ENCODE measurements at regions not wholly inside any gene's neighbourhood (a gene's known extent, or its start where the extent isn't known, plus 50 kb on each side); places are given as distances from the start of the nearest gene placed in this dataset.

DNA sequence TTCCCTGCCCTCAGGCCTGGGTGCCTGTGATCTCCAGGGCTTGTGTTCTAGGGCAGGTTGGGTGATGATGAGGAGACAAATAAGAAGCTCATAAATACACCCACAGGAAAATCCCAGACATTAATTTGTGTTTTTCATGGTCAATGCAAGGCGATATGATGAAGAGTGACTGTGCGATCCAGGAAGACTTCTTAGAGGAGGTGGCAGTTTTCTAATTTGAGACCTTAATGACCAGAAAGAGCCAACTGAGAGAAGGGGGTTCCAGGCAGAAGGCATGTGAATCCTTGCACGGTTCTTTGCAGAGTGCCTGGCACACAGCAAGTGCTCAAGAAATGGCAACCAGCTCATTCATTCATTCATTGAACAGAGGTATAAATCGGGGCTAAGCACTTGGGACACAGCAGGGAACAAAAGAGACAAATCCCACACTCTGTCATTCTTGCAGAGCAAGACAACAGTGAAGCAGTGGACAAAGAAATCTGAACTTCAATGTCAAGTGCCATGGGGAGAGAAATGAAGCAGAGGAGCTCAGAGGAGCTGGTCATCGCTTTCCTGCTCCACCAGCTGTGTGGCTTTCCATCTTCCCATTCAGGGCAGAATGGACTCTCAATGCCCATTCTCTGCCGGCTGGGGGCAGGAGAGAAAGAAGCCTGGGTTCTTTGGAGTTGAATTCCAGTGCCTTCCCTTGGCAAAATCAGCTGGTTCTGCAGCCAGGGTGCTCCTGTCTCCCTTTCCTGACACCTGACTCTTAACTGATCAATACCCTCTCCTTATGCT lies 128.3 kb downstream of the AACS start:
- DNase-seq: no peak

DNA sequence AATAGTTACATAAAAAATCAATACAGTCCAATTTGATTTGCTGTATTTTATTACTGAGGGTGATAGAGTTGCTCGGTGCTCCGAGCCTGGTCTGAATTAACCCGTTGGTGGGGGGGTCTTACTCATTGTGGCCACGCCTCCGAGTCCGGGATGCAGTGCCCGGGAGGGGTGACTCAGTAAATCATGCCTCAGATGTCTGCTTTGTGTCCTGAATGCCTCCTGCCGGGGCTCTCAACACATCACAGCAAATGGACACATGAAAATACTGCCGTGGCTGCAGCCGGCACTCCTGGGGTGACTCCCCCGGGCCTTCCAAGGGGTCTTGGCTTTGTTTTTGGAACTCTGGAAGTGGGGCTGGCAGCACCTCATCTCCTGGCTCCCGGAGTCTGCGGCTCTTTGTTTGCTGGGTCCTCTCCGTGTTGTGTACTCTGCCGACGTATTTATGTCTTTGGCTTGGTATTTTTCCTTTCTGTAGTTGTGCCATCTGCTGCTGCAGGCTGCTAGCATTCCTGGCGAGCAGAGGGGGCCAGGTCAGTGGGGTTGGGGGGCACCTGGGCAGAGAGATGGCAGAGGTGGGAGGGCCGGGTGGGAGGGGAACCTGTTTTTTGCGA lies 129.0 kb downstream of the AACS start:
- no peak for DNase-seq

DNA sequence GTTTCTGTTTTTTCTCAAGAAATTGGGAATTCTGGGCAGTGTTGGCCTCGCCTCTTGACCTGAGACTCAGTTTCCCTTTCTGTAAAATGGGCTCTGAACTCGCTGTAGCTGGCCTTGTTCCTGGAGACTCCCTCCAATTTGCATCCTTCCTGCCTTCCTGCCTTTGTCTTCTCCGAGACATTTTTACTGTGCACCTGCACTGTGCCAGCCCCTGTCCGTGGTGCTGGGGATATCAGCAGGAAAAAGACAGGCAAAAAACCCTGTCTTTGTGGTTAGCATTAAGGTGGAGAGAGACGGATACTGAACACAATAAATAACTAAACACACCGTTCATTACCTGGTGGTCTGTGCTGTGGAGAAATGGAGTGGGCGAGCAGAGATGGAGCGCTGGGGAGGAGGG lies 129.8 kb downstream of the AACS start:
- no peak for DNase-seq

DNA sequence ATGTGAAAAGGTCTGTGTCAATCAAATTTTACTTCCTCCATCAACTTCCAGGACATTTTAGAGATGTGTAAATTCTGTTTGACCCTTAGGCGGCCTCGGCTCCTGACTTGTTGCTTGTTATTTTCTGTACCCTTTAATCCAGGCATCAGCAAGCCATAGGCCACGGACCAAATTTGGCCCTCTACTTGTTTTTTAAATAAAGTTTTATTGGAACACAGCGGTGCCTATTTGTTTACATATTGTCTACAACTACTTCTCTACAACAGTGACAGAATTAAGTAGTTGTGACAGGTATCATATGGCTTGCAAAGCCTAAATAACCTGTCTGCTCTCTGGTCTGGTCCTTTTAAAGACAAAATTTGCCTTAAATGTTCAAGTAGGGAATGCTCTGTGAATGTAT lies 132.1 kb downstream of the AACS start:
- DNase-seq: no peak

DNA sequence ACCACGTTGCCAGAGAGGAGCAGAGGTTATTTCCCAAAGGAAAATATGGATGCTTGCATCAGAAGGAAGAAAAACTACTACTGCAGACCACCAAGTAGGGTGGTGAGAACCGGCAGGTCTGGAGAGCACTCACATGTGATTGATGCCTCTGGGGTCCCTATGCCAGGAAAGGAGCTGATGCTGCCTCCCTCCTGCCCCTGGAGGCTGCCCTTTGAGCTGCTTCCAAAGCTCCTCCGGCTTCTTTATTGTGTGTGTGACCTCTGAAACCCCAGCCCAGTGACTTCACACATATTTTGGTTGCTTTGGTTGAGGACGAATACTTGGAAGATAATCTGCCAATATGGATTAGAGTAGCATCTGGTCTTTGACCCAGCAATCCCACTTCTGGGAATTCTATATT lies 133.4 kb downstream of the AACS start:
- DNase-seq: no peak

DNA sequence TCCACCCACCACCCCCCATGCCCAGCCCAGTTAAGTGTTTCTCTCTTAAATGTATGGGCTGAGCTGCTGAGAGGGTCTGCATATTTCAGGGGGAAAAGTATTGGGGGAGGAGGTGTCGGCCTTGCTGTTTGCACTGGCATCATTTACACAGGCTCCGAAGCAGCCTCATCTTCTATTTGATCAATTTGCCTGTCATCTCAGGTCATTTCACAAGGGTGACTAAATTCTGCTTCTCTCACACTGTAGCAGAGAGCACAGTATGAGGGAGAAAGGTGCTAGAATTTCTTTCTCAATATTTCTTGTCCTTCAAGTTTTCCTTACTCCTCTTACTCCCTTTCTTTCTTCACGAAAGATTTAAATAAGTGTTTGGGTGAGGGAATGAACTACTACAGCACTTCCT lies 135.9 kb downstream of the AACS start:
- no peak for DNase-seq

DNA sequence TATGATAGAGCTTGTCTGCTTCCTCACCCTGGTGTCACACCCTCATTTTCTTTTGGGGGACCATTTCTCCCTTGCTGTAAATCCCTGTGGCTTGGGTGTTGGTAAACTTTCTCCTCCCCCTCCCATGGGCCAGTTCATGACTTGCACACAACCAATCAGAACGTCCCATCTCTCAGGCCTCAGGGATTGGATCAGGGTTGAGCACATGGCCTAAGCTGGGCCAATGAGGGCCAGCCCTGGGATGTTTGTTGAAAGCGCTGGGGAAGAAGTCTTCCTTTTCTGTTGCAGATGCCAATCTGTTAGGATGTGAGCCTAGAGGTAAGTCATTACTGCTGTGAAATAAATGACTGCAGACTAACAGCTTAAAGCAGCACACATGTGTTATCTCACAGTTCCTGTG lies 136.7 kb downstream of the AACS start:
- DNase-seq: no peak

DNA sequence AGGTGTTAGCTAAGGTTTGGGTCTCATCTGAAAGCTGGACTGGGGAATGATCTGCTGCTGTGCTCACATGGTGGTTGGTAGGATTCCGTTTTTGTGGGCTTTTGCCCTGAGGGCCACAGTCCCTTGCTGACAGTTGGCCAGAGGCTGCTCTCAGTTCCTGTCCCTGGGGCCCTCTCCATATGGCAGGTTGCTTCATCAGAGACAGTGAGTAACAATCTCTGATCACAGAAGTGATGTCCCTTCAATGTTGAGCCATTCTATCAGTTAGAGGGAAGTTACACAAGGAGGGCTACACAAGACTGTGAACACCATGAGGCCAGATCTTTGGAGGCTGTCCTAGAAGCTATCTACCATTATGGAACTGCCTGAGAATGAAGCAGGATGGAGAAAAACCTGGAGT lies 137.2 kb downstream of the AACS start:
- no peak for DNase-seq

DNA sequence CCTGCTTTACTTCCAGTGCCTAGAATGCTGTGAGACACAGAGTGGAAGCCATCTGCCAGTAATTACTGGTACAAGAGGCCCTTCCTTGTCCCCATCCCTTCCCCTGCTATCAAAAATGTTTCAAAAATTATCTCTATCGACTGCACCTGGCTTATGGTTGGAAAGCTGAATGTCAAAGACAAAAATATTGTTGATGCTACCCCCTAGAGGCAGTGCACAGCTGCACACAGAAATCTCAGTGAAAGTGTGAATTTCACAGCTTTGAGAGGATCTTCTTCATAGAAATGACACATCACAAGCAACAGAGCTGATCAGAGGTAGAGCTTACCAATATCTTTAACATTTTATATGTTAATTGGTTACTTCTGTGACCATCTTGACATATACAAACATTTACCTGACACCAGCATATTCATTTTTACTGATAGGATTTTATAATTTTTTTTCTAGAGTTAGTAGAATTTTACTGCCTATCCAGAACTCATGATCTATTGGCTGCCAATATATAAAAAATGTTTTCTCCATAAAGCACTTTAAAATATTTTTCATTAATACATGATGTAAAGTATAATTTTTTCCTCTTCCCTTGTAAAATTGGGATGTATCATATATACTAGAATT lies 138.0 kb downstream of the AACS start:
- DNase-seq: no peak

DNA sequence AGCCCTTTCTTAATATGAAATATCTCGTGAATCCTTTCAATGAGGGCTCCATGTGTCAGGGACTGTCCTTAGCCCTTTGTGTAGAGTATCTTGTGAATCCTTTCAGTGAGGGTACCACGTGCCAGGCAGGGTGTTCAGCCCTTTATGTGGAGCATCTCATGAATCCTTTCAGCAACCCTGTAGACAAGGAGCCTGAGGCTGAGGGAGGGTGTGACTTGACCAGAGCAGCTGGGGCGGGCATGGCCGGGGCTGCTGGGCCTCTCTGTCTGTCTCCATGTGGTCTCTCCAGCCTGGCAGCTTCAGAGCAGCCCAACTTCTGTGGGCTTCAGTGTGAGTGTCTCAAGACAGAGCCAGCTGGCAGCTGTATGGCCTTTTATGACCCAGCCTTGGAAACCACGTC lies 140.2 kb downstream of the AACS start:
- DNase-seq: no peak

DNA sequence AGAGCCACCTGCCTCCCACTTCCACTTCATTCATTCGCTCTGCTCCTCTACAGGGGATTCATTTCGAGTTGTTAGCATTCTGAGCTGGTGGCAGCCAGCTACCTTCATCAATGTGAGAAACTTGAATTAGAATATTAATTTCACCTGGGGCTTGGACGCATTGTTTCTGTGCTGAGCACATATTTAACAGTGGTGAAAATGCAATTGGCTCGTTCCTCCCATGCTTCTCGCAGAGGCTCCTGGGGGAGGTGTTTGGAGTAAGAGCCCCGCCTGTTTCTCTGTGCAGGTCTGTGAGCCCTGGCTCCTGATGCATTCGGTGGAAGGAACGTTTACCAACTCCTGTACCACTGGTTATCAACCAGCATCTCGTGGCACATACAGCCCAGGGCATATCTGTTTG lies 141.5 kb downstream of the AACS start:
- no peak for DNase-seq

DNA sequence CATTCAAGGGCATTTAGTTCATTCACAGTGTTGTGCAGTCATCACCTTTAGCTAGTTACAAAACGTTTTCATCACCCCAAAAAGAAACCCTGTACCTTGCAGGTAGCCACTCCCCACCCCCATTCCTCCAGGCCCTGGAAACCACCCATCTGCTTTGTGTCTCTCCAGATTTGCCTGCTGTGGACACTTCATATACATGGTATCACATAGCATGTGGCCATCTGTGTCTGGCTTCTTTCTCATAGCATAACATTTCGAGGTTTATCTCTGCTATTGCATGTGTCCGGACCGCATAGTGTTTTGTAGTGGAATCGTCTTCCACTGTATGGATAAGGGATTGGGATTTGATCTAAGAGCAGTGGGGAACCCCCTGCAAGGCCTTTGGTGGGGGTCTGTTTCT lies 143.1 kb downstream of the AACS start:
- DNase-seq: no peak

DNA sequence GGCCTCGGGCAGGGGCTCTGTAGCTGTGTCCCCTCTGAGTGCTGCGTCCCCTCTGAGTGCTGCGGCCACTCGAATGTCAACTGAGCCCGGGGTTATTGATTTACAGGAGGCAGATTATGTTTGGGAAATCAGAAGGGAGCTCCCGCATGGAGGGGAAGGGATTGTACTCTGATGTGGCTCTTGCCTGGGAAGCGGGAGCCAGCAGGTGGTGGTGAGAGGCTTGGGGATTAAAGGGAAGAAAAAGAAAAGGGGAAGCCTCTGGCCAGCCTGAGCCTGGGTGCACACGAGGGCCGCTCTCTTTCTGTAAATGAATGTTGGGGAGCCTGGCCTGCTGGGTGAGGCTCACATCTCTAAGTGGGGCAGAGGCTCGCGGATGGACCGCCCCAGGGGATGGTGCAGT lies 143.7 kb downstream of the AACS start:
- no peak for DNase-seq

DNA sequence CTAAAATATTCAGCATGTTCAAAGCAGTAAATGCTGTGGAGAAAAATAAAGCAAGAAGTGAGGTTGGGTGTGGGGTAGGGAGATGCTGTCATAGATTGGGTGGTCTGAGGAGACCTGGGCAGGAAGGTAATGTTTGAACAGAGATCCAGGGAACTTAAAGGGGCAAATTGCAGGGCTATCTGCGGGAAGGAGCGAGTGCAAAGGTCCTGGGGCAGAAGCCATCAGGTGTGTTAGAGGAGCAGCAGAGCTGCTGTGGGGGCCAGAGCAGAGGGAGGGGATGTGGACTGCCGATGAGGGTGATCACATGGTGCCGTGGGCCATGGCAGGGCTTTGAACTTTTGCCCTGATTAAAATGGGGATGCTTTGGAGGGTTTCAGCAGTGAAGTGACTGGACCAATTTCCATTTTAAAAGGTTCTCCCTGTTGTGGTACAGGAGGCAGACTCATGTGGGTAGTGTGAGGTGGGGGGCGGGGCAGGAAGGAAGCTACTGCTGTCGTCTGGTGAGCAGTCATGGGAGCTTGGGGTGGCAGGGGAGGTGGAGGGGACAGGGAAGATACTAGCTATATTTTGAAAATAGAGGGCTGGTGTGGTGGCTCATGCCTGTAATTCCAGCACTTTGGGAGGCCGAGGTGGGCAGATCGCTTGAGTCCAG lies 145.0 kb downstream of the AACS start:
- DNase-seq: no peak

DNA sequence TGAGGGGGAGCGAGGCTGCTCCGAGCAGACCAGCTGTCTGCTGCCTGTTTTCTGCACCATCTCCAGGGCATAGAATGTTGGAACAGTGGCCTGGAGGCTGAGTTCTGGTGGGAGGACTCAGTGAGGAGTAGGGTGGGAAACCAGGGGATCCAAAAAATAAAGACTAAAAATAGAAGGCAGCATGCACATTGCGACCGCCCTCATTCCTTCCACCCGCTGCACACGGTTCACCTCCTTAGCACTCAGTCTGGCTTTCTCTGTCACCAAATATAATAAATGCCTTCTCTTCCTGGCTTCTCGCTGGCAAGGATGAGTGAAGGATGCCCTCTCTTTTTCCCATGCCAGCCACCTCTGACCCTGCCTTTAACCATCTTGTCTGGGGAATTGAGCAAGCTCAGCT lies 146.2 kb downstream of the AACS start:
- no peak for DNase-seq

DNA sequence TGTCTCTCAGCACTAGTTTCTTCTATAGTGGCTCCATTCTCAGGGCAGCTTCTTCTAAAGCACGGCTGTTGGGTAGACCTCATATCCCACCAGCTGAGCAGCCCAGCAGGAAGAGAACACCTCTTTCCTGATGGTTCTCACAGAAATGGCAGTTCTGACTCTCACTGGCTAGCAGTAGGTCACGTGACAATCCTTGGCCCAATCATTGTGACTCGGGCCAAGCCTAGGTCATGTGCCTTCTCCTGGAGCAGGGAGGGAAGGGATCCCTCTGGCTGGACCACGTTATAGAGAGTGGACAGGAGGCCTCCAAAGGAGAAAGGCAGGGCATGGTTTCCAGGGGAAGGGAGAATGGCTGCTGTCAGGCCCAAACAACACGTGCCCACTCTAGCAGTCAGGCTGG lies 149.1 kb downstream of the AACS start:
- DNase-seq: no peak

DNA sequence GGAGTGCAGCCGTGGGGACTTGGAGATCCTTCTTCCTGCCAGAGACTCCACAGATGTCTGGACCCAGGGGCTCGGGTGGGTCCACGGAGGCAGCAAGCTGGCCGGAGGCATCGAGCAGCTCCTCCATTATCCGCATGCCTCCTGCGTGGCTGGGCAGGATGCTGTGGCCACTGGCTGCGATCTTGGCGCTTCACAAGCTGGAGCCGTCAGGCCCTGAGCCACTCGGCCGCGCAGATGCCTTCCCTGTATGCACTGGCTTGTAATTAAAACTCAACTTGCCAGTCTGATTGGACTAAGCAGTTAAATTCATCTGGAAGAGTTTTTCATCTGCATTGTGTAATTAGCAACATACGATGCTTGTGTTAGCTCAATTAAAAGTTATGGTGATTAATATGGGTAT lies 151.5 kb downstream of the AACS start:
- no peak for DNase-seq

DNA sequence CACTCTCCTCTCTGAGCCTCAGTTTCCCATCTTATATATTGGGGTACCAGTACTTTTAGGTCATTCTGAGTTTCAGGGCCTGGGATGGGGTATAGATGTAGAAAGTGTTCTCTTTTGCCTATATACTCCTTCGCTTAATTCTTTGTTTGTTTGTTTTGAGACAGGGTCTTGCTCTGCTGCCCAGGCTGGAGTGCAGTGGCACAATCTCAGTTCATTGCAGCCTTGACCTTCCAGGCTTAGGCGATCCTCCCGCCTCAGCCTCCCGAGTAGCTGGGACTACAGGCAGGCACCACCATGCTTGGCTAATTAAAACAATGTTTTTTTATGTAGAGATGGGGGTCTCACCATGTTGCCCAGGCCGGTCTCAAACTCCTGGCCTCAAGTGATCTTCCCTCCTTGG lies 152.1 kb downstream of the AACS start:
- DNase-seq: no peak

DNA sequence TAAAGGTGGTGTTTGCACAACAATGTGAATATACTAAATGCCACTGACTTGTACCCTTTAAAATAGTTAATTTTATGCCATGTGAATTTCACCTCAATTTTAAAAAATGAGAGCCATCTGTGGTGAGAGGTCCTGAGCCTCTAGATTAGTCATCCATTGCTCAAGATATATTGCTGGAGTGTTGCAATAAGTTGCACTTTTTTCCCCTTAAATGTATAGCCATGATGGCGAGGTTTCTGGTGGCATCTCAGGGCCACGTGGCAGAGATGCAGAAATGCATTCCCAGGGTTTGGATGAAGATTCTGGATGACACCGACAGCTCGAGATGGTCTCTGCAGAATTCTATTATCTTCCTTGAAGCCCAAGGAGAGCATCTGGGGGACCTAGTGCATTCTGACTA lies 153.7 kb downstream of the AACS start:
- no peak for DNase-seq

DNA sequence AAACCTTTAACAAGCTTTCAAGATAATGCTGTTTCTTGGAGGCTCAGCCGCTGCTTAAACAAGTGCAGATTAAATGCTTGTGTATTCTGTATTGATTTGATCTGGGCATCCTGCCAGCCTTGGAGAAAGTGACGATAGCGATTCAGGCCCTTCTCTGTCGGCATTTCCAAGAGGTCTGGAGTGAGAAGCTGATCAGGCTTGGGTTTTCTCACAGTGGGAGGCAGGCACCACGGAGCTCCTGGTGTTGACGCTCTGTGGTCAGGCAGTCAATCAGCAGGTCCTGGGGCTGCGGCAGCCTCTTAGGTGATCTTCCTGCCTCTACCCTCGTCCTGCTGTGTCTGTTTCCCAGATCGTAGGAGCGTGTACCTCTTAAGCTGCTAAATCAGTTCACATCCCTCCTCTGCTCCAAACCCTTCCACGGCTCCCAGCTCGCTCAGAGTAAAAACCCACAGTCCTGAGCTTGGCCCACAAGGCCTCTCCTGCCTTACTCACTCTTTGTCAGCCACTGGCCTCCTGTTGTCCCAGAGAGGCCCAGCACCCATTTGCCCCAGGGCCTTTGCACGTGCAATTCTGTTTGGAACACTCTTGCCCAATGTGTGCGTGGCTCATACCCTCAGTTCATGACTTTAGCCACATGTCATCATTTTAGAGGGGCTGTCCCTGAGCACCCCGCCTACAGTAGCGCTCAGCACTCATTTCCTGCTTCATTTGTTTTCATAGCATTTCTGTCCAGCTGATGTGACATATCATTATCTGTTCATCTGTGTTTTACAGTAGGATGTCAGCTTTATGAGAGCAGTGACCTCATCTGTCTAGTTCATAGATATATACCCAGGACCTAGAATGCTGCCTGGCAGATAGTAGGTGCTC lies 155.4 kb downstream of the AACS start:
- DNase-seq: no peak

DNA sequence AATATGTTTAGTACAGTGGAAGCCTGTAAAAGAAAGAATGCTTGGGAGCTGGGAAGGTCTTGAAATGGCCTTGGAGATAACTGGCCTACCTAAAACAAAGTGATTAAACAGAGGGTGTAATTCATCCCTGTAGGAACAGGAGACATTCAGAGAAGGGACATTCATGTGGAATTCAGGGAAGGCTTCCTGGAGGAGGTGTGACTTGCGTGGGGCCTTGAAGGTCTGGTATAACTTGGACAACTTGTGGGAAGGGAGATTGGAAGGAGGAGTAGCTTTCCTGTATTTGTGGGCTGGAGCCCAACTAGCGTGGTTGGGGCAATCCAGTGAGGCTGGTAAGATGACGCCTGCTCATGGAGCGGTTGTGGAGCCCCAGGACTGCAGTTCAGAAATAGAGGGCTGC lies 156.4 kb downstream of the AACS start:
- DNase-seq: no peak

DNA sequence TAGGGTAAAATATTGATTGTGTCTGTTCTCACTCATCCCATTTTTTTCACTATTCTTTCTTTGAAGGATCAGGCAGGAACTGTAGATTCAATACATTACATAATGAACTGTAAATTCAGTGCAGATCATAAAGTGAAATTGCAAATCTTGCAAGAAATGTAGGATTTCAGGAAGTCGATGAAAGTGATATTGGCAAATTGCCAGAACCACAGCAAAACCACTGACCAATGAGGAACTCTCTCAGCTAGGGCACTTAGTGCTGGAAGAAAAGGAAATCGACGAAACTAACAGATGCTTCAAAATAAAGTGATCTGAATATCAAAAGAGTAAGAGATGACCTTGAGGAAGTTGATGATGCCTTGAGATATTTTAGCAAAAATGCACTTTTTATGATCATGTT lies 157.6 kb downstream of the AACS start:
- DNase-seq: no peak

DNA sequence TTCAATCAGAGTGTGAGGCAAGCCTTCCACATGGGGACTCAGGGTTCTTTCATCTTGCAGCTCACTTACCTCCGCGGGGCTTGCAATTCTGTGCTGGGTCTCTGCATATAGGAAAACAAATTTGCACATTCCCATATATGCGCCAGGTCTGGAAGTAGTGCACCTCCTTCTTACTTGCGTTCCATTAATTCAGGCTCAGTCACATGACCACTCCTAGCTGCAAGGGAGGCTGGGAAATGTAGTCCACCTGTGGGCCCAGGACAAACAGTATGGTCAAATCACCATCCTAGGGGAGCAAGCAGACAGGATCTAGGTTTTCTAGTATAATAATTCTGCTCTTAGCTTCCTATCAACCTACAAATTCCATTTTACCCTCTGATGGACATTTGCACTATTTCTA lies 160.4 kb downstream of the AACS start:
- DNase-seq: no peak
